ENCODE measurements at regions not wholly inside any gene's neighbourhood (a gene's known extent, or its start where the extent isn't known, plus 50 kb on each side); places are given as distances from the start of the nearest gene placed in this dataset.

GRCh38 chr12:115660211-115660805 lies 617.2 kb downstream of the MED13L start:
- peaks cover 9% of the 10 kb centered on the region for H3K4me1 ChIP-seq
- intact Hi-C loops (cut with DNase I) = no loop called here

GRCh38 chr12:115659422-115659821 lies 618.1 kb downstream of the MED13L start:
- no peaks in the 10 kb centered on the region for H3K9me3 ChIP-seq
- no peaks in the 10 kb centered on the region for H3K36me3 ChIP-seq
- H3K27me3 ChIP-seq = no peaks in the 10 kb centered on the region
- H3K4me3 ChIP-seq = no peak overlapping the region
- H3K4me1 ChIP-seq = peaks cover 9% of the 10 kb centered on the region
- no peak for TF ChIP-seq CTCF (IDR thresholded peaks at IDR 0.05)
- H3K27ac ChIP-seq = no peak overlapping the region
- ATAC-seq (peak; percentile 34), DNase-seq (no peak)
- intact Hi-C loops (cut with DNase I) = no loop called here

More at GRCh38 chr12:115660211-115660805, 617.2 kb downstream of the MED13L start:
- H3K36me3 ChIP-seq = no peaks in the 10 kb centered on the region
- no peaks in the 10 kb centered on the region for H3K27me3 ChIP-seq
- no peak for TF ChIP-seq CTCF (IDR thresholded peaks at IDR 0.05)
- ATAC-seq = peak; percentile 67
- H3K9me3 ChIP-seq = no peaks in the 10 kb centered on the region
- H3K4me3 ChIP-seq = no peak overlapping the region
- peak overlapping the region; percentile 58 for H3K27ac ChIP-seq
- DNase-seq = no peak

- intact Hi-C loops (cut with DNase I) = no loop called here
- Histone ChIP-seq H3K4me3 (no peak overlapping the region), H3K36me3 (no peaks in the 10 kb centered on the region), H3K27ac (no peak overlapping the region), H3K4me1 (peaks cover 9% of the 10 kb centered on the region), H3K9me3 (no peaks in the 10 kb centered on the region), H3K27me3 (no peaks in the 10 kb centered on the region)
- TF ChIP-seq CTCF (IDR thresholded peaks at IDR 0.05) = no peak
- DNase-seq (no peak), ATAC-seq (no peak)
Observed at GRCh38 chr12:115657081-115658013, 620.1 kb downstream of the MED13L start.

GRCh38 chr12:115650026-115650425 lies 627.5 kb downstream of the MED13L start:
- intact Hi-C loops (cut with DNase I) = no loop called here
- no peaks in the 10 kb centered on the region for H3K36me3 ChIP-seq

GRCh38 chr12:115648463-115648862 lies 629.0 kb downstream of the MED13L start:
- H3K9me3 ChIP-seq = no peaks in the 10 kb centered on the region
- no peak for DNase-seq
- H3K36me3 ChIP-seq = no peaks in the 10 kb centered on the region
- H3K27ac ChIP-seq = no peak overlapping the region
- intact Hi-C loops (cut with DNase I) = no loop called here
- H3K4me1 ChIP-seq = no peaks in the 10 kb centered on the region
- no peak for ATAC-seq
- TF ChIP-seq CTCF (IDR thresholded peaks at IDR 0.05) = no peak
- H3K27me3 ChIP-seq = no peaks in the 10 kb centered on the region
- no peak overlapping the region for H3K4me3 ChIP-seq

More at GRCh38 chr12:115650026-115650425, 627.5 kb downstream of the MED13L start:
- DNase-seq = no peak
- no peak overlapping the region for H3K4me3 ChIP-seq
- no peaks in the 10 kb centered on the region for H3K4me1 ChIP-seq
- no peak for TF ChIP-seq CTCF (IDR thresholded peaks at IDR 0.05)
- no peaks in the 10 kb centered on the region for H3K27me3 ChIP-seq
- H3K27ac ChIP-seq = no peak overlapping the region
- ATAC-seq = no peak
- no peaks in the 10 kb centered on the region for H3K9me3 ChIP-seq
